Stimulated activated memory B cell treated with anti-CD40 and anti-IgM and Interleukin-4, amounts not matched to agents 10 μg/mL and 1 μg/mL and 100 μg/mL, for 72 hours (primary cell): ENCODE measurements at regions not wholly inside any gene's neighbourhood (a gene's known extent, or its start where the extent isn't known, plus 50 kb on each side); places are given as distances from the start of the nearest gene placed in this dataset.
"Not testable (repeated sequence)": the region's sequence is repeated elsewhere in the genome, so short reads cannot be mapped to it uniquely, and the experiment has no call there.

Experiments used
- ATAC-seq: fragments of 150-1000 bp; cut with Tn5 transposase; 2 replicates; pipeline ENCODE4 v1.10.0; 2021
- H3K27ac Mint-ChIP-seq: one replicate; pipeline ENCODE4 v1.8.0; 2022; ENCODE audit warnings: mild to moderate bottlenecking, mixed read lengths
- H3K27me3 Mint-ChIP-seq: one replicate; pipeline ENCODE4 v1.8.0; 2022; ENCODE audit warnings: mixed read lengths
- H3K36me3 Mint-ChIP-seq: one replicate; pipeline ENCODE4 v1.8.0; 2022; ENCODE audit warnings: mixed read lengths
- H3K4me1 Mint-ChIP-seq: one replicate; pipeline ENCODE4 v1.8.0; 2022; ENCODE audit warnings: mixed read lengths
- H3K4me3 Mint-ChIP-seq: one replicate; pipeline ENCODE4 v1.8.0; 2022; ENCODE audit warnings: mild to moderate bottlenecking, moderate library complexity, mixed read lengths
- H3K9me3 Mint-ChIP-seq: one replicate; pipeline ENCODE4 v1.8.0; 2022; ENCODE audit warnings: mixed read lengths

- Mint-ChIP-seq H3K4me1 (peaks cover 47% of the 10 kb centered on the region), H3K27ac (no peak overlapping the region)
These were observed 164.2 kb upstream of the TNFAIP3 start for GRCh38 chr6:137702791-137703424.

GRCh38 chr6:137704802-137705159, 162.3 kb upstream of the TNFAIP3 start:
- H3K36me3 Mint-ChIP-seq: no peaks in the 10 kb centered on the region
- H3K4me1 Mint-ChIP-seq: peaks cover 46% of the 10 kb centered on the region
- peak overlapping the region; percentile 4 for H3K27ac Mint-ChIP-seq
- no peak overlapping the region for H3K4me3 Mint-ChIP-seq
- H3K9me3 Mint-ChIP-seq: no peaks in the 10 kb centered on the region
- no peak for ATAC-seq
- no peaks in the 10 kb centered on the region for H3K27me3 Mint-ChIP-seq

More at GRCh38 chr6:137702791-137703424, 164.2 kb upstream of the TNFAIP3 start:
- ATAC-seq: no peak
- Mint-ChIP-seq H3K4me3 (no peak overlapping the region), H3K36me3 (no peaks in the 10 kb centered on the region), H3K9me3 (no peaks in the 10 kb centered on the region), H3K27me3 (no peaks in the 10 kb centered on the region)

- H3K27ac Mint-ChIP-seq: peak overlapping the region; percentile 4
These were observed 161.6 kb upstream of the TNFAIP3 start for GRCh38 chr6:137705160-137706082.

GRCh38 chr6:137706083-137706750, 160.8 kb upstream of the TNFAIP3 start:
- H3K9me3 Mint-ChIP-seq: no peaks in the 10 kb centered on the region
- H3K36me3 Mint-ChIP-seq: no peaks in the 10 kb centered on the region
- ATAC-seq: no peak
- peaks cover 53% of the 10 kb centered on the region for H3K4me1 Mint-ChIP-seq
- H3K27me3 Mint-ChIP-seq: no peaks in the 10 kb centered on the region
- H3K4me3 Mint-ChIP-seq: no peak overlapping the region
- H3K27ac Mint-ChIP-seq: peak overlapping the region; percentile 4

More at GRCh38 chr6:137705160-137706082, 161.6 kb upstream of the TNFAIP3 start:
- Mint-ChIP-seq H3K9me3 (no peaks in the 10 kb centered on the region), H3K4me3 (no peak overlapping the region), H3K27me3 (no peaks in the 10 kb centered on the region), H3K36me3 (no peaks in the 10 kb centered on the region), H3K4me1 (peaks cover 51% of the 10 kb centered on the region)
- peak; percentile 63 for ATAC-seq

- peaks cover 53% of the 10 kb centered on the region for H3K4me1 Mint-ChIP-seq
- H3K9me3 Mint-ChIP-seq: peaks cover 3% of the 10 kb centered on the region
- H3K4me3 Mint-ChIP-seq: peak overlapping the region; percentile 64
- no peak for ATAC-seq
- H3K36me3 Mint-ChIP-seq: no peaks in the 10 kb centered on the region
- no peaks in the 10 kb centered on the region for H3K27me3 Mint-ChIP-seq
- H3K27ac Mint-ChIP-seq: peak overlapping the region; percentile 85
These were observed 159.9 kb upstream of the TNFAIP3 start for GRCh38 chr6:137707038-137707589.

GRCh38 chr6:137707590-137708360, 159.3 kb upstream of the TNFAIP3 start:
- Mint-ChIP-seq H3K36me3 (no peaks in the 10 kb centered on the region), H3K4me1 (peaks cover 56% of the 10 kb centered on the region), H3K27me3 (no peaks in the 10 kb centered on the region), H3K4me3 (peak overlapping the region; percentile 64), H3K27ac (peak overlapping the region; percentile 85), H3K9me3 (peaks cover 3% of the 10 kb centered on the region)
- peak; percentile 83 for ATAC-seq

- Mint-ChIP-seq H3K27ac (peak overlapping the region; percentile 85), H3K36me3 (no peaks in the 10 kb centered on the region), H3K4me3 (no peak overlapping the region), H3K9me3 (peaks cover 3% of the 10 kb centered on the region), H3K4me1 (peaks cover 56% of the 10 kb centered on the region), H3K27me3 (no peaks in the 10 kb centered on the region)
- ATAC-seq: no peak
These were observed 158.6 kb upstream of the TNFAIP3 start for GRCh38 chr6:137708481-137708880.

GRCh38 chr6:137709424-137710236, 157.4 kb upstream of the TNFAIP3 start:
- Mint-ChIP-seq H3K4me3 (no peak overlapping the region), H3K27ac (no peak overlapping the region), H3K27me3 (no peaks in the 10 kb centered on the region), H3K36me3 (no peaks in the 10 kb centered on the region), H3K9me3 (peaks cover 3% of the 10 kb centered on the region), H3K4me1 (peaks cover 56% of the 10 kb centered on the region)
- no peak for ATAC-seq

GRCh38 chr6:137711972-137712371, 155.1 kb upstream of the TNFAIP3 start:
- no peaks in the 10 kb centered on the region for H3K27me3 Mint-ChIP-seq
- no peak for ATAC-seq
- no peak overlapping the region for H3K27ac Mint-ChIP-seq
- H3K36me3 Mint-ChIP-seq: no peaks in the 10 kb centered on the region
- H3K4me3 Mint-ChIP-seq: no peak overlapping the region
- peaks cover 3% of the 10 kb centered on the region for H3K9me3 Mint-ChIP-seq
- H3K4me1 Mint-ChIP-seq: peaks cover 35% of the 10 kb centered on the region

GRCh38 chr6:137712587-137712986, 154.5 kb upstream of the TNFAIP3 start:
- no peaks in the 10 kb centered on the region for H3K36me3 Mint-ChIP-seq
- H3K27me3 Mint-ChIP-seq: no peaks in the 10 kb centered on the region
- H3K4me1 Mint-ChIP-seq: peaks cover 29% of the 10 kb centered on the region
- ATAC-seq: no peak
- H3K4me3 Mint-ChIP-seq: no peak overlapping the region
- H3K9me3 Mint-ChIP-seq: peaks cover 3% of the 10 kb centered on the region
- H3K27ac Mint-ChIP-seq: no peak overlapping the region

- Mint-ChIP-seq H3K27me3 (no peaks in the 10 kb centered on the region), H3K9me3 (peaks cover 3% of the 10 kb centered on the region), H3K4me1 (peaks cover 9% of the 10 kb centered on the region), H3K4me3 (no peak overlapping the region), H3K36me3 (no peaks in the 10 kb centered on the region), H3K27ac (no peak overlapping the region)
- no peak for ATAC-seq
These were observed 151.4 kb upstream of the TNFAIP3 start for GRCh38 chr6:137715589-137716045.

GRCh38 chr6:137717074-137718073, 149.7 kb upstream of the TNFAIP3 start:
- no peak overlapping the region for H3K27ac Mint-ChIP-seq
- peaks cover under 1% of the 10 kb centered on the region for H3K4me1 Mint-ChIP-seq
- no peaks in the 10 kb centered on the region for H3K36me3 Mint-ChIP-seq
- no peak overlapping the region for H3K4me3 Mint-ChIP-seq
- ATAC-seq: peak; percentile 50
- H3K9me3 Mint-ChIP-seq: no peaks in the 10 kb centered on the region
- H3K27me3 Mint-ChIP-seq: no peaks in the 10 kb centered on the region

- H3K4me3 Mint-ChIP-seq, H3K27me3 Mint-ChIP-seq, H3K9me3 Mint-ChIP-seq, H3K4me1 Mint-ChIP-seq, ATAC-seq, H3K27ac Mint-ChIP-seq, H3K36me3 Mint-ChIP-seq: not testable (repeated sequence)
These were observed 148.2 kb upstream of the TNFAIP3 start for GRCh38 chr6:137718903-137719302.
